ENCODE measurements at regions not wholly inside any gene's neighbourhood (a gene's known extent, or its start where the extent isn't known, plus 50 kb on each side); places are given as distances from the start of the nearest gene placed in this dataset.

GRCh38 chr14:82488473-82488872, 954.8 kb upstream of the SEL1L start:
- DNase-seq = no peak
- H3K14ac ChIP-seq (ENCODE audit: low read length in 2 of 2) = no peak overlapping the region
- no peak overlapping the region for H3K23ac ChIP-seq (ENCODE audit: low read length in 2 of 2)
- no peaks in the 10 kb centered on the region for H3K27me3 ChIP-seq (ENCODE audit: control insufficient read depth in 1 of 2, insufficient read depth in 1 of 2, low read length in 2 of 2)
- H2AFZ ChIP-seq (ENCODE audit: low read depth, low read length) = no peak overlapping the region
- H2BK5ac ChIP-seq (ENCODE audit: low read depth, low read length, poor library complexity, severe bottlenecking) = no peak overlapping the region
- H3K36me3 ChIP-seq (ENCODE audit: control insufficient read depth in 1 of 2, insufficient read depth in 2 of 2, low read depth in 1 of 2, low read length in 2 of 2) = no peaks in the 10 kb centered on the region
- H3K18ac ChIP-seq (ENCODE audit: low read depth in 1 of 2, low read length in 2 of 2) = no peak overlapping the region
- H3K9ac ChIP-seq (ENCODE audit: low read length) = no peak overlapping the region
- H3K9me3 ChIP-seq (ENCODE audit: control insufficient read depth, low read length) = no peaks in the 10 kb centered on the region
- no peak overlapping the region for H4K91ac ChIP-seq (ENCODE audit: low read length)
- no peak overlapping the region for H2AK5ac ChIP-seq (ENCODE audit: low read length, severe bottlenecking)
- WGBS = no CpG with 5 or more reads among the region's 2 CpGs
- H4K8ac ChIP-seq (ENCODE audit: low read length) = no peak overlapping the region
- no peak overlapping the region for H3K4me3 ChIP-seq (ENCODE audit: insufficient read depth in 1 of 2, low read depth in 1 of 2, low read length in 2 of 2)
- H3K4ac ChIP-seq (ENCODE audit: low read depth in 1 of 2, low read length in 2 of 2) = no peak overlapping the region
- H2BK120ac ChIP-seq (ENCODE audit: low read depth, low read length) = no peak overlapping the region
- no peak overlapping the region for H3K4me2 ChIP-seq (ENCODE audit: low read length, poor library complexity, severe bottlenecking)
- no peaks in the 10 kb centered on the region for H3K4me1 ChIP-seq (ENCODE audit: control insufficient read depth, insufficient read depth, low read depth, low read length)
- H3K27ac ChIP-seq (ENCODE audit: low read length, poor library complexity, severe bottlenecking) = no peak overlapping the region
- H3K79me1 ChIP-seq (replicated peaks; ENCODE audit: low read length, poor library complexity, severe bottlenecking) = no peaks in the 10 kb centered on the region
- no peak overlapping the region for H2BK12ac ChIP-seq (ENCODE audit: low read length in 2 of 2)
- no peak overlapping the region for H2BK15ac ChIP-seq (ENCODE audit: low read depth, poor library complexity, severe bottlenecking)

DNA sequence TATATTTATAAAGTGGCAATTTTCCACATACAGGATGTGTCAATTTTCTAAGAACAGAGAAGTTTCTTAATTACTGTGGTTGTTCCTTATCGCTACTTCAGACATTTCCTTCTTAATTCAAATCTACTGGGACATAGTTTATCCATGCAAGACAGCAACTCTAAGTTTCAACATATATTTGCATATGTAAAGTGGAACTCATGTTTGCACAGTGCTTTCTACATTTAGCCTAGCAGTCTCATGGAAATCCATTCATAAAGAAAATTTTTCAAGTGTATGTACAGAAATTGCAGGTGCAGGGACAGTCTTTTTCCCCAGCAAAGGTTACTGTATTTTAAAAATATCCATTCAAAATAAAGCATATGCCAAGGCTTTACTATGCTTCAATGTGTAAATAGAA, 956.7 kb upstream of the SEL1L start:
- Histone ChIP-seq H3K4ac (ENCODE audit: low read depth in 1 of 2, low read length in 2 of 2) (no peak overlapping the region), H2BK5ac (ENCODE audit: low read depth, low read length, poor library complexity, severe bottlenecking) (no peak overlapping the region), H3K9me3 (ENCODE audit: control insufficient read depth, low read length) (no peaks in the 10 kb centered on the region), H3K14ac (ENCODE audit: low read length in 2 of 2) (no peak overlapping the region), H4K91ac (ENCODE audit: low read length) (no peak overlapping the region), H2BK120ac (ENCODE audit: low read depth, low read length) (no peak overlapping the region), H2BK12ac (ENCODE audit: low read length in 2 of 2) (no peak overlapping the region), H3K4me2 (ENCODE audit: low read length, poor library complexity, severe bottlenecking) (no peak overlapping the region), H3K27me3 (ENCODE audit: control insufficient read depth in 1 of 2, insufficient read depth in 1 of 2, low read length in 2 of 2) (no peaks in the 10 kb centered on the region), H2AFZ (ENCODE audit: low read depth, low read length) (no peak overlapping the region), H4K8ac (ENCODE audit: low read length) (no peak overlapping the region), H3K36me3 (ENCODE audit: control insufficient read depth in 1 of 2, insufficient read depth in 2 of 2, low read depth in 1 of 2, low read length in 2 of 2) (no peaks in the 10 kb centered on the region), H3K27ac (ENCODE audit: low read length, poor library complexity, severe bottlenecking) (no peak overlapping the region), H3K18ac (ENCODE audit: low read depth in 1 of 2, low read length in 2 of 2) (no peak overlapping the region), H3K9ac (ENCODE audit: low read length) (no peak overlapping the region), H3K23ac (ENCODE audit: low read length in 2 of 2) (no peak overlapping the region), H2BK15ac (ENCODE audit: low read depth, poor library complexity, severe bottlenecking) (no peak overlapping the region), H3K79me1 (replicated peaks; ENCODE audit: low read length, poor library complexity, severe bottlenecking) (no peaks in the 10 kb centered on the region), H3K4me3 (ENCODE audit: insufficient read depth in 1 of 2, low read depth in 1 of 2, low read length in 2 of 2) (no peak overlapping the region), H2AK5ac (ENCODE audit: low read length, severe bottlenecking) (no peak overlapping the region), H3K4me1 (ENCODE audit: control insufficient read depth, insufficient read depth, low read depth, low read length) (no peaks in the 10 kb centered on the region)
- no CpG with 5 or more reads among the region's 1 CpG for WGBS
- no peak for DNase-seq

GRCh38 chr14:82492157-82492556, 958.5 kb upstream of the SEL1L start:
- Histone ChIP-seq H3K27me3 (ENCODE audit: control insufficient read depth in 1 of 2, insufficient read depth in 1 of 2, low read length in 2 of 2) (no peaks in the 10 kb centered on the region), H2AK5ac (ENCODE audit: low read length, severe bottlenecking) (no peak overlapping the region), H4K8ac (ENCODE audit: low read length) (no peak overlapping the region), H3K23ac (ENCODE audit: low read length in 2 of 2) (no peak overlapping the region), H3K9me3 (ENCODE audit: control insufficient read depth, low read length) (no peaks in the 10 kb centered on the region), H3K4ac (ENCODE audit: low read depth in 1 of 2, low read length in 2 of 2) (no peak overlapping the region), H3K27ac (ENCODE audit: low read length, poor library complexity, severe bottlenecking) (no peak overlapping the region), H3K14ac (ENCODE audit: low read length in 2 of 2) (no peak overlapping the region), H2BK5ac (ENCODE audit: low read depth, low read length, poor library complexity, severe bottlenecking) (no peak overlapping the region), H4K91ac (ENCODE audit: low read length) (no peak overlapping the region), H3K79me1 (replicated peaks; ENCODE audit: low read length, poor library complexity, severe bottlenecking) (no peaks in the 10 kb centered on the region), H3K9ac (ENCODE audit: low read length) (no peak overlapping the region), H2AFZ (ENCODE audit: low read depth, low read length) (no peak overlapping the region), H3K36me3 (ENCODE audit: control insufficient read depth in 1 of 2, insufficient read depth in 2 of 2, low read depth in 1 of 2, low read length in 2 of 2) (no peaks in the 10 kb centered on the region), H2BK120ac (ENCODE audit: low read depth, low read length) (no peak overlapping the region), H3K18ac (ENCODE audit: low read depth in 1 of 2, low read length in 2 of 2) (no peak overlapping the region), H3K4me1 (ENCODE audit: control insufficient read depth, insufficient read depth, low read depth, low read length) (no peaks in the 10 kb centered on the region), H2BK15ac (ENCODE audit: low read depth, poor library complexity, severe bottlenecking) (no peak overlapping the region), H3K4me3 (ENCODE audit: insufficient read depth in 1 of 2, low read depth in 1 of 2, low read length in 2 of 2) (no peak overlapping the region), H3K4me2 (ENCODE audit: low read length, poor library complexity, severe bottlenecking) (no peak overlapping the region), H2BK12ac (ENCODE audit: low read length in 2 of 2) (no peak overlapping the region)
- DNase-seq = no peak
- WGBS = 64% methylated on average over 1 of the region's 1 CpG

DNA sequence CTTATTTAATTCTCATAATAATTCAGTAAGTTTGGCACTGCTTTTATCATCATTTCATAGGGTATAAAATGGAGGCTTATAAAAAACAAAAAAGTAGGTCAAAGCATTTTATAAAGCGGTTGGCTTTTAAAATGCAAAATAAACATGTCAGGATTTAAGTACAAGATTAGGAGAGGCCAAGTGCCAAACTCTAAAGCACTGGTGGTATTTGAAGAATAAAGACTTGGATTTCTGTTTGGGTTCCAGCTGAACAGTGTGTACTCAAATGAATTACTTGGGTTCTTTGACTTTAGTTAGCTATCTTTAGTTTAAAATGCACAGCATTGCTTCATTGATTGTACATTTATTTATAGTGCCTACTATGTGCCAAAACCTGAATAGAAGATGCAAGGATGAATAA, 966.6 kb upstream of the SEL1L start:
- H2BK12ac ChIP-seq (ENCODE audit: low read length in 2 of 2) = no peak overlapping the region
- H2BK15ac ChIP-seq (ENCODE audit: low read depth, poor library complexity, severe bottlenecking) = no peak overlapping the region
- no peak overlapping the region for H2BK120ac ChIP-seq (ENCODE audit: low read depth, low read length)
- H3K4me2 ChIP-seq (ENCODE audit: low read length, poor library complexity, severe bottlenecking) = no peak overlapping the region
- no peak overlapping the region for H3K4ac ChIP-seq (ENCODE audit: low read depth in 1 of 2, low read length in 2 of 2)
- H4K8ac ChIP-seq (ENCODE audit: low read length) = no peak overlapping the region
- no peaks in the 10 kb centered on the region for H3K27me3 ChIP-seq (ENCODE audit: control insufficient read depth in 1 of 2, insufficient read depth in 1 of 2, low read length in 2 of 2)
- 76% methylated on average over 1 of the region's 1 CpG for WGBS
- no peaks in the 10 kb centered on the region for H3K4me1 ChIP-seq (ENCODE audit: control insufficient read depth, insufficient read depth, low read depth, low read length)
- H3K14ac ChIP-seq (ENCODE audit: low read length in 2 of 2) = no peak overlapping the region
- H3K4me3 ChIP-seq (ENCODE audit: insufficient read depth in 1 of 2, low read depth in 1 of 2, low read length in 2 of 2) = no peak overlapping the region
- H3K9me3 ChIP-seq (ENCODE audit: control insufficient read depth, low read length) = no peaks in the 10 kb centered on the region
- H4K91ac ChIP-seq (ENCODE audit: low read length) = no peak overlapping the region
- H2AK5ac ChIP-seq (ENCODE audit: low read length, severe bottlenecking) = no peak overlapping the region
- H2BK5ac ChIP-seq (ENCODE audit: low read depth, low read length, poor library complexity, severe bottlenecking) = no peak overlapping the region
- H3K18ac ChIP-seq (ENCODE audit: low read depth in 1 of 2, low read length in 2 of 2) = no peak overlapping the region
- no peak for DNase-seq
- no peaks in the 10 kb centered on the region for H3K79me1 ChIP-seq (replicated peaks; ENCODE audit: low read length, poor library complexity, severe bottlenecking)
- H3K23ac ChIP-seq (ENCODE audit: low read length in 2 of 2) = no peak overlapping the region
- H3K27ac ChIP-seq (ENCODE audit: low read length, poor library complexity, severe bottlenecking) = no peak overlapping the region
- H3K36me3 ChIP-seq (ENCODE audit: control insufficient read depth in 1 of 2, insufficient read depth in 2 of 2, low read depth in 1 of 2, low read length in 2 of 2) = no peaks in the 10 kb centered on the region
- no peak overlapping the region for H2AFZ ChIP-seq (ENCODE audit: low read depth, low read length)
- no peak overlapping the region for H3K9ac ChIP-seq (ENCODE audit: low read length)
